Endothelial cell (in vitro differentiated cells): ENCODE measurements at regions not wholly inside any gene's neighbourhood (a gene's known extent, or its start where the extent isn't known, plus 50 kb on each side); places are given as distances from the start of the nearest gene placed in this dataset.

ENCODE experiments used
- DNase-seq: peaks from one replicate; pipeline ENCODE4 v3.0.0; 2021; ENCODE audit warnings: low spot score
- H3K27ac Mint-ChIP-seq: one replicate; pipeline ENCODE4 v1.8.0; 2021; ENCODE audit warnings: mixed read lengths, inconsistent platforms; ENCODE audit not compliant: unreplicated experiment
- H3K27me3 Mint-ChIP-seq: one replicate; pipeline ENCODE4 v1.8.0; 2021; ENCODE audit warnings: mild to moderate bottlenecking, moderate library complexity, mixed read lengths, inconsistent platforms; ENCODE audit not compliant: unreplicated experiment
- H3K36me3 Mint-ChIP-seq: one replicate; pipeline ENCODE4 v1.8.0; 2021; ENCODE audit warnings: mild to moderate bottlenecking, low read depth, mixed read lengths, inconsistent platforms; ENCODE audit not compliant: unreplicated experiment
- H3K4me1 Mint-ChIP-seq: one replicate; pipeline ENCODE4 v1.8.0; 2021; ENCODE audit warnings: mild to moderate bottlenecking, mixed read lengths, inconsistent platforms; ENCODE audit not compliant: unreplicated experiment
- H3K4me3 Mint-ChIP-seq: one replicate; pipeline ENCODE4 v1.8.0; 2021; ENCODE audit warnings: mild to moderate bottlenecking, mixed read lengths, inconsistent platforms; ENCODE audit not compliant: unreplicated experiment
- H3K9me3 Mint-ChIP-seq: one replicate; pipeline ENCODE4 v1.8.0; 2021; ENCODE audit warnings: mixed read lengths, inconsistent platforms; ENCODE audit not compliant: unreplicated experiment
- CTCF ChIP-seq: fragments of 200-600 bp; sonication (generic); IDR thresholded peaks from one replicate; pipeline ENCODE4 v1.5.0; 2021; ENCODE audit warnings: antibody characterized with exemption; ENCODE audit not compliant: unreplicated experiment

GRCh38 chr7:70907259-70908247 lies 224.4 kb upstream of the GALNT17 start:
- Mint-ChIP-seq H3K4me1 (no peaks in the 10 kb centered on the region), H3K36me3 (no peaks in the 10 kb centered on the region), H3K9me3 (peaks cover 5% of the 10 kb centered on the region), H3K27me3 (peaks cover 4% of the 10 kb centered on the region), H3K4me3 (no peak overlapping the region), H3K27ac (no peak overlapping the region)
- no peak for TF ChIP-seq CTCF
- no peak for DNase-seq

- H3K9me3 Mint-ChIP-seq: peaks cover 3% of the 10 kb centered on the region
- H3K27ac Mint-ChIP-seq: no peak overlapping the region
- H3K36me3 Mint-ChIP-seq: no peaks in the 10 kb centered on the region
Measured at GRCh38 chr7:70913924-70914323, 218.0 kb upstream of the GALNT17 start.

GRCh38 chr7:70915067-70915466 lies 216.9 kb upstream of the GALNT17 start:
- Mint-ChIP-seq H3K36me3 (no peaks in the 10 kb centered on the region), H3K9me3 (peaks cover 3% of the 10 kb centered on the region)
- no peak for TF ChIP-seq CTCF

More at GRCh38 chr7:70913924-70914323, 218.0 kb upstream of the GALNT17 start:
- no peak for TF ChIP-seq CTCF
- DNase-seq: no peak
- no peak overlapping the region for H3K4me3 Mint-ChIP-seq
- no peaks in the 10 kb centered on the region for H3K4me1 Mint-ChIP-seq
- peaks cover 4% of the 10 kb centered on the region for H3K27me3 Mint-ChIP-seq

GRCh38 chr7:70919481-70920073 lies 212.4 kb upstream of the GALNT17 start:
- H3K27ac Mint-ChIP-seq: no peak overlapping the region
- no peak overlapping the region for H3K4me3 Mint-ChIP-seq
- H3K4me1 Mint-ChIP-seq: no peaks in the 10 kb centered on the region
- TF ChIP-seq CTCF: no peak
- H3K36me3 Mint-ChIP-seq: no peaks in the 10 kb centered on the region
- H3K9me3 Mint-ChIP-seq: peaks cover 8% of the 10 kb centered on the region
- peaks cover 7% of the 10 kb centered on the region for H3K27me3 Mint-ChIP-seq
- DNase-seq: no peak

More at GRCh38 chr7:70915067-70915466, 216.9 kb upstream of the GALNT17 start:
- DNase-seq: no peak
- Mint-ChIP-seq H3K4me3 (no peak overlapping the region), H3K27ac (no peak overlapping the region), H3K4me1 (no peaks in the 10 kb centered on the region), H3K27me3 (peaks cover 4% of the 10 kb centered on the region)

- TF ChIP-seq CTCF: no peak
- no peak for DNase-seq
- Mint-ChIP-seq H3K27ac (no peak overlapping the region), H3K36me3 (no peaks in the 10 kb centered on the region), H3K27me3 (peaks cover 8% of the 10 kb centered on the region), H3K4me1 (no peaks in the 10 kb centered on the region), H3K9me3 (peaks cover 8% of the 10 kb centered on the region), H3K4me3 (no peak overlapping the region)
Measured at GRCh38 chr7:70920876-70921275, 211.1 kb upstream of the GALNT17 start.
